Endodermal cell (in vitro differentiated cells): ENCODE measurements at regions not wholly inside any gene's neighbourhood (a gene's known extent, or its start where the extent isn't known, plus 50 kb on each side); places are given as distances from the start of the nearest gene placed in this dataset.

Source experiments
- DNase-seq: peaks from one replicate; pipeline ENCODE4 v3.0.0-alpha.2; 2017
- H3K27ac ChIP-seq: 2 replicates; pipeline ENCODE4 v1.5.1; 2013; ENCODE audit warnings: mild to moderate bottlenecking, low read depth, low read length, moderate library complexity
- H3K27me3 ChIP-seq: 2 replicates; pipeline ENCODE4 v1.6.1; 2013; ENCODE audit warnings: mild to moderate bottlenecking, low read length, moderate library complexity; ENCODE audit not compliant: insufficient read depth, control insufficient read depth, poor library complexity, severe bottlenecking
- H3K36me3 ChIP-seq: 2 replicates; pipeline ENCODE4 v1.7.0; 2013; ENCODE audit warnings: mild to moderate bottlenecking, low read length, moderate library complexity; ENCODE audit not compliant: control insufficient read depth, insufficient read depth
- H3K4me1 ChIP-seq: one replicate; pipeline ENCODE4 v1.7.0; 2013; ENCODE audit warnings: low read length; ENCODE audit not compliant: control insufficient read depth, insufficient read depth
- H3K4me3 ChIP-seq: 2 replicates; pipeline ENCODE4 v1.5.1; 2013; ENCODE audit warnings: mild to moderate bottlenecking, low read length, moderate library complexity
- H3K9ac ChIP-seq: 2 replicates; pipeline ENCODE4 v1.6.1; 2013; ENCODE audit warnings: mild to moderate bottlenecking, low read length, moderate library complexity; ENCODE audit not compliant: poor library complexity, severe bottlenecking; ENCODE audit errors: extremely low read depth
- H3K9me3 ChIP-seq: 2 replicates; pipeline ENCODE4 v1.6.1; 2013; ENCODE audit warnings: mild to moderate bottlenecking, low read length, moderate library complexity; ENCODE audit not compliant: control insufficient read depth
- H3K27ac Mint-ChIP-seq: 2 replicates; pipeline ENCODE4 v1.8.0; 2020; ENCODE audit warnings: mixed read lengths
- H3K27me3 Mint-ChIP-seq: 2 replicates; pipeline ENCODE4 v1.8.0; 2021; ENCODE audit warnings: mild to moderate bottlenecking, mixed read lengths; ENCODE audit not compliant: insufficient read depth
- H3K36me3 Mint-ChIP-seq: 2 replicates; pipeline ENCODE4 v1.8.0; 2020; ENCODE audit warnings: low read depth, mixed read lengths
- H3K4me1 Mint-ChIP-seq: 2 replicates; pipeline ENCODE4 v1.8.0; 2020; ENCODE audit warnings: mixed read lengths
- H3K4me3 Mint-ChIP-seq: 2 replicates; pipeline ENCODE4 v1.8.0; 2020; ENCODE audit warnings: mild to moderate bottlenecking, moderate library complexity, mixed read lengths
- H3K9me3 Mint-ChIP-seq: 2 replicates; pipeline ENCODE4 v1.8.0; 2020; ENCODE audit warnings: mild to moderate bottlenecking, mixed read lengths
- CTCF ChIP-seq: fragments of 200-600 bp; sonication (generic); conservative IDR thresholded peaks from 2 replicates; pipeline ENCODE4 v1.5.0; 2021; ENCODE audit warnings: antibody characterized with exemption, mild to moderate bottlenecking
- WGBS, 2 experiments: methylation state at CpG; one replicate each; pipeline versions ENCODE4 v1.1.5 to v1.1.7; 2013; ENCODE audit warnings: missing lambda C conversion rate in 2 of 2, mixed read lengths in 1 of 2; ENCODE audit not compliant: insufficient coverage in 1 of 2, insufficient read length in 1 of 2; 5-methylcytosine and 5-hydroxymethylcytosine counted together

DNA sequence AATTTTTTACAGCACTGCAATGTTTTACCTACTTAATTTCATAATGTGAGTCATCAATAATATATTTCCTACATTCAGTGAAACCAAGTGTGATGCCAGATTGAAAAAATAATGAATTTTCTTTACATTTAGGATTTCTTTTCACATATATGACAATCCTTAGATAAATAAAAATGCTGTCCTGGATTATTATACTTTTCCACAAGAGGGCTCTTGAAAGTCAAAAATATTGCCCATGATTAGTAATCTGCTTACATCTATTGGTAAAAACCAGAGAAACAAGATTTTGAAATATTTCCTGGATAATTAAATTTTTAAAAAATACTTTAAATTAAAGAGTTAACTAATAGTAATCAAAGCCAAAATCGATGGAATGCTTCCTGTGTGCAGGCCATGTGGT is 86.8 kb upstream of the PLPPR4 start:
- DNase-seq: no peak
- Histone ChIP-seq H3K36me3 (no peaks in the 10 kb centered on the region), H3K9me3 (no peaks in the 10 kb centered on the region), H3K27ac (no peak overlapping the region), H3K4me3 (no peak overlapping the region), H3K9ac (no peak overlapping the region), H3K4me1 (no peaks in the 10 kb centered on the region), H3K27me3 (no peaks in the 10 kb centered on the region)
- H3K36me3 Mint-ChIP-seq: no peaks in the 10 kb centered on the region
- no peak for TF ChIP-seq CTCF
- H3K27me3 Mint-ChIP-seq: no peaks in the 10 kb centered on the region
- WGBS, 2 experiments: 88% methylated on average over 1 of the region's 1 CpG; no CpG with 5 or more reads in 1 of the 2 experiments
- H3K4me1 Mint-ChIP-seq: peaks cover 4% of the 10 kb centered on the region
- no peak overlapping the region for H3K4me3 Mint-ChIP-seq
- no peaks in the 10 kb centered on the region for H3K9me3 Mint-ChIP-seq
- no peak overlapping the region for H3K27ac Mint-ChIP-seq

DNA sequence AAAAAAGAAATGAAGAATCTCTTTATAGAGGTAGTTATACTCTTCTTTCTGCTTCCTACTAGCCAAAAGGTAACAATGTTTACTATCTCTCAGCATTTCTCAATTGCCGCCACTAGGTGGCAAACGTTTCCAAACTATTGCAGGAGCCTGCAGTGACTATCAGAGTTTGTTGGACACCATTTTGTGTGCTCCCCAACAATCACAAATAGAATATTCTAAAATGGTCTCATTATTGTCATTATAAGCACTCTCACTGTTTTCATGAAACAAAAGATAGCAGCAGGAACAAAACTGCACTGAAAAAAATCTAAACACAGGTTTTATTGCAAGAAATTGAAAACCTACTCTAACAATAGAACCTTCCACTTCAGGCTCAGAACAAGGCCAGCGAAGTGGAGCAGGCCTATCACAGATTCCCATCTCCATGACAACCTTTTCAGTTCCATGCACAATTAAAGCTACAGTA is 83.9 kb upstream of the PLPPR4 start:
- H3K9ac ChIP-seq: no peak overlapping the region
- H3K9me3 Mint-ChIP-seq: no peaks in the 10 kb centered on the region
- H3K27me3 Mint-ChIP-seq: no peaks in the 10 kb centered on the region
- H3K27ac ChIP-seq: no peak overlapping the region
- peak; percentile 97 for TF ChIP-seq CTCF
- no peaks in the 10 kb centered on the region for H3K27me3 ChIP-seq
- peak overlapping the region; percentile 92 for H3K27ac Mint-ChIP-seq
- no peaks in the 10 kb centered on the region for H3K4me1 ChIP-seq
- H3K9me3 ChIP-seq: no peaks in the 10 kb centered on the region
- WGBS, 2 experiments: 28 to 67% methylated on average over 1 to 3 of the region's 3 CpGs
- no peaks in the 10 kb centered on the region for H3K36me3 Mint-ChIP-seq
- no peaks in the 10 kb centered on the region for H3K4me1 Mint-ChIP-seq
- H3K36me3 ChIP-seq: no peaks in the 10 kb centered on the region
- H3K4me3 ChIP-seq: no peak overlapping the region
- no peak overlapping the region for H3K4me3 Mint-ChIP-seq
- DNase-seq: peak; percentile 87

- Histone ChIP-seq H3K4me1 (no peaks in the 10 kb centered on the region), H3K27ac (no peak overlapping the region), H3K9ac (no peak overlapping the region), H3K27me3 (no peaks in the 10 kb centered on the region), H3K36me3 (no peaks in the 10 kb centered on the region), H3K9me3 (no peaks in the 10 kb centered on the region), H3K4me3 (no peak overlapping the region)
- H3K4me3 Mint-ChIP-seq: no peak overlapping the region
- DNase-seq: no peak
- H3K27ac Mint-ChIP-seq: no peak overlapping the region
- H3K36me3 Mint-ChIP-seq: no peaks in the 10 kb centered on the region
- 96% methylated on average over 2 of the region's 2 CpGs; no CpG with 5 or more reads in 1 of the 2 experiments for WGBS, 2 experiments
- no peaks in the 10 kb centered on the region for H3K9me3 Mint-ChIP-seq
- peaks cover under 1% of the 10 kb centered on the region for H3K27me3 Mint-ChIP-seq
- H3K4me1 Mint-ChIP-seq: no peaks in the 10 kb centered on the region
- no peak for TF ChIP-seq CTCF
Measured at GRCh38 chr1:99180915-99181314, 83.4 kb upstream of the PLPPR4 start.
